Superior temporal gyrus (tissue), 1 donor: ENCODE measurements at regions not wholly inside any gene's neighbourhood (a gene's known extent, or its start where the extent isn't known, plus 50 kb on each side); places are given as distances from the start of the nearest gene placed in this dataset.

ENCODE experiments used
- DNase-seq: peaks from one replicate; pipeline ENCODE4 v3.0.0-alpha.2; 2016; ENCODE audit errors: extremely low spot score

DNA sequence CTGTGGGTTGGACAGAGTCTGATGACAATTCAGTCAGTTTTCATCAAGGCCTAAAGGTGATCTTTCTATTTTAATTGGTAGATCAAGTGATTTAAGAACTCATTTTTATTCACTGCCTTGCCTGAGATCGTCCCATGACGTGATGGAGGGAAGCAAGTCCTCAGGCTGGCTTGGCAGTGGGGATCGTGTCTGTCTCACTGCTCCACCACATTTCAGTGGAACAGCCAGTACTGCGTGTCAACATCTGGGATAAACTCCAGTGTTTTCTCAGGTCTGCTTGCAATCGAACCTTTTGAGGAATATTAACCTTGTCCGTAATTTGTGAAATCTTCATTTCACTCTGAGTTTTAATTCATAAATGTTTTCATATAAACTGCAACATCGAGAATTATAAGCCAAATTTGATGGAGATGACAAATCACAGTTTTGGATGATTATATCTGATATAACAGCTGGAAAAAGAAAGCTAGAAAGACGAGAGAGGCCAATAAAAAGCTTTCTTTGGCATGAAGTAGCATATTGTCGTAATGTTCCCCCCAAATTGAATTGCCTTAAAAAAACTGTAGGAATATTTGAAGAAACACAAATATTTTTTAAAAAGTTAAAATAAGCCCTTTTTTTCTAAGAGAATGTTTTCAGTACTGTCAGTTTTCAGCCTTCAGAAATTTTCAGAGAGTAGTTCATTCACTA lies 414.7 kb upstream of the SPRED2 start:
- DNase-seq: no peak

DNA sequence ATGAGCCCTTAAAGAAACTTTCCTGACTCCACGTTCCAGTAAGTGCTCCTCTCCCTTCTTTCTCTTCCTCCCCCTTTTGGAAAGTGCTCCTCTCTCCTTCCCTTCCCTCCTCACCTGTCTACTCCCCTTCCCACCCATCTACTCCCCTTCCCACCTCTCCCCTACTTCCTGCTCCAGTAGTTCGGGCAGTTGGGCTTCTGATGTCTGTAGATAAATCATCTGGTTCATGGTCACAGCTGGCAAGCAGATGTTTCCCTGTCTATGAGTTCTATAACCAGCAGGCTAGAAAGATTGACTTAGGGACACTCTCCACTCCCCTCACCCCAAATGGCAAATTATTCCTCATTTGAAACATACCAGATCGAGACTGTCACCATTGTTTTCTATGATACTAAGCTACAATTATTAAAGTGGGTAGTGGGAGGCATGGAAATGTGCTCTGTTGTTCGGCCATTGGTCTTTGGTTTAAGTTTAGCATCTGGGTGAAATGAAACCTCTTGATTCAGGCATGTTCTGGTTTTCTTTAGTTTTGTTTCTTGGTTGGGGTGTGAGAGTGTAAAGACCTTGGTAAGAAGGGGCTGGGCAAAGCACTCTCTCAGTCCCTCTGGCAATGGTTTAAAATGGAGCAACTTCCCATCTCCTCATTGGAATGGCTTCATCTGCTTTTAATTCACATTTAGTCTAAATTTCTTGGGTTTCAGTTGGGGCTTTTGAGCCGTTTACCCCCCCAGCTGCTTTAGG lies 413.2 kb upstream of the SPRED2 start:
- no peak for DNase-seq

DNA sequence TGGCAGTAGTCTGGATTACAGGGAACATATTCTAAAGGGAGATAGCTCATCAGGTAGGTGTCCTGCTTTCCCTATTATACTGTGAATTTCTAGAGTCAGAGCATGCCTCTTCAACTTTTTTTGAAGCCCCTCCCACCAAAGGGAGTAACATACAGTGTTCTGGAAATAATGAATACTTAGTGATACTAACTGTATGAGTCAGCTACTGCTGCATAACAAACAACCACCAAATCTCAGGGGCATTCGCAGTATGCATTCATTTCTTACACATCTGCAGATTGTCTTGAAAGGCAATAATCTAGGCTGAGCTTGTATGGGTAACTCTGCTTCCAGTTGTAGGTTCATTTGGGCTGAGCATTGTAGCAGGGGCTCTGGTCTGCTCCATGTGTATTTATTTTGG lies 409.7 kb upstream of the SPRED2 start:
- DNase-seq: no peak

DNA sequence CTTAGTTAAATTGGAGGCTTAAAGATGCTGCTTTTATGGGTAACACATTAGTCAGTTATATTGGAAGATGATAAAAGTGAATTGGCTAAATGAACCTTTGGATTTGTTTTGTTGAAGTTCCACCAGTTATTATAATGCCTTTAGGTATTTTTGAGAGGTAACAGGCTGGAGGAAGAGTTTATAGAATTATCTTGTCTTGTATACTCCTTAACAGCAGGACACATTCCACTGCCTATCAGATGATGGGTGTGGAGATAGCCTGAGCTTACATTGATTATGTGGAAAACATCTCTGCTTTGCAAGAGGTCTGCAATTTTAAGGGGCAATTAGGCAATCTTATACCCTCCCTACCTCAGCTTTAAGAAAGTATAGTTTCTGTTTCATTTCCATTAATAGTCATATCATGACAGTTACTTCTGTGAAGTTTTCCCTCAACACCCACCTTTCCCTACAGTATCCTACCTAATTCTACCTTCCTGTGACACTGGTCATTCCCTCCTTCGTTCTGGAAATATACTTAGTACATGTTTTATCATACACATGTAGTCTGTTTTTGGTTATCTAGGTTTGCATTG lies 403.7 kb upstream of the SPRED2 start:
- DNase-seq: no peak

GRCh38 chr2:65834771-65835475 lies 402.5 kb upstream of the SPRED2 start:
- no peak for DNase-seq

GRCh38 chr2:65834062-65834461 lies 401.7 kb upstream of the SPRED2 start:
- no peak for DNase-seq

DNA sequence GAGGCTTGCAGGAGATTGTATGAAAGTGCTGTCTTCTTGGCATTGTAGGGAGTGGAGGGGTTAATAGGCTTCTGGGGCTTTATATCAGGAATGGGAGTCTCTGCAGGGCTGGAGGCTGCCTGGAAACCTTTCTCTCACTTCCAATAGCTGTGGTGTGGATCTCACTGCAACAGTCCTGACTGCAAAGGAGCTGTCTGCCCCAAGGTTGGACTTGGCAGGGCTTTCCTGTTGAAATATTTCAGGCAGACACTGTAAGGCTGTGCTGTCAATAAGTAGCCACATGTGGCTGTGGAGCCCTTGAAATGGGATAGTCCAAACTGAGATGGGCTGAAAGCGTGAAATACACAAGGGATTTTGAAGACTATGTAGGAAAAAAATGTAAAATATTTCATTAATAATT lies 399.1 kb upstream of the SPRED2 start:
- no peak for DNase-seq

DNA sequence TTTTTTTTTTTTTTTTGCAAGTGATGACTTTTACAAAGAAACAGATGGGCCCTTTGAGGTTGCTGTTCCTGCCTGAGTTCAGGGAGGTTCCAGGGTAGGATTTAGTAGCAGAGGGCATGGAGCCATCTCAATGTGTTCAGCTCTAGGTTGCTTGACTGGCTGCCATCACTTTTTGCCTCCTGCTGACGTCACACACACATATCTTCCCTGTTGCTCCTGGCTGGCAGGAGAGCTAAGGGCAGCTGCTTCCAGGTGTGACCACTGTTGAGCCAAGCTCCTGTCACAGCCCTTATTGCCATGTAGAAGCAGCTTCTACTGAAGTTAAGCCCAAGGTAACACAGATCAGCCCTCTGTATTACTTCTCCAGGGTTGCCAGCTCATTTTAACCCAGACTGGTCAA lies 394.2 kb upstream of the SPRED2 start:
- DNase-seq: no peak

DNA sequence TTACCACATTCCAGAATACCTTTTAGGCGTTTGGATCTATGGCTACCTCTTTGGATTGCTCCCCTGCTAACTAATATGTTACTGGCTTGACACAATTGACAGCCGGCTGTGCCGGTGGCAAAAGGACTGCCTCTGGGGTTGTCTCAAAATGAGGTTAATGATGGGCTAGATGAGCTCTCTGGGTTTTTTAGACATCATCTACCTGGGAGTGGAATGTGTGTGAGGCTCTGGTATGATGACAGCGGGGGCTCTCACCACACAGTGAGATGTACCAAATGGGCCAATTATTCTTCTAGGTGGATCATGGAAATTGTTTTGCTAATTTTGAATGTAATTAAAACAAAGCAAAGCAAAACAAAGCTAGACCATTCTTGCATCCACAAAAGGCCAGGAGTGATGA lies 391.1 kb upstream of the SPRED2 start:
- no peak for DNase-seq

DNA sequence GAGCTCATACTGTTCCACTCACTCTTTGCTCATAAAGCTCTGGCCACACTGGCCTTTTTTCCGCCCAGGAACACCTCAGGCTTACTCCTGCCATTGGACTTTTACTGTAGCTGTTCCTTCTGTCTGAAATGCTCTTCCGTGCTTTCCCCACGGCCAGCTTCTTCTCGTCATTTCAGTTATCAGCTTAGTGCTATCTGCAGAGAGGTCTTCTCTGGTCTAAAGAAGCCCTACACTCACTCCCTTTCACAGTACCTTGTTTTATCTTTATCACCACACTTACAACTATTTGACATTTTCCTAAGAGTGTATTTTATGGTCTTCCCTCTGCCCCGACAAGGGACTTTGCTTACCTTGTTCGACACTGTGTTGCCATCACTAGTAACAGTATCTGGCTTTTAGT lies 388.1 kb upstream of the SPRED2 start:
- no peak for DNase-seq

DNA sequence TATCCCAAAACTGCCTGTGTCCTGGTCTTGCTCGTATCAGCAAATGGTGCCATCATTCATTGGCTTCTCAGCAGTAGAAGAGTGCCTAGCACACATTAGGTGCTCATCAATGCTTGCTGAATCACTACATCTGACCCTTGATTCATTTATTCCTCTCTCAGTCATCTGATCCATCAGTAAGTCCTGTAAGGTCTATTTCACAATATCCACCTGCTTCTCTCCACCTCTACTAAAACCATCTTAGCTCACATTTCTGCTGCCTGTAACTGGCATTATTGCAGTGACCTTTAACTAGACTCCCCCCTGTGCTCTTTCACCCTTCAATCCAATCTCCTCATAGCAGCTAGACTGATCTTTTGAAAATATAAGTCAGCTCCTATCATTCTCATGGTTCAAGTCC lies 387.6 kb upstream of the SPRED2 start:
- no peak for DNase-seq

GRCh38 chr2:65818873-65819451 lies 386.6 kb upstream of the SPRED2 start:
- DNase-seq: no peak

DNA sequence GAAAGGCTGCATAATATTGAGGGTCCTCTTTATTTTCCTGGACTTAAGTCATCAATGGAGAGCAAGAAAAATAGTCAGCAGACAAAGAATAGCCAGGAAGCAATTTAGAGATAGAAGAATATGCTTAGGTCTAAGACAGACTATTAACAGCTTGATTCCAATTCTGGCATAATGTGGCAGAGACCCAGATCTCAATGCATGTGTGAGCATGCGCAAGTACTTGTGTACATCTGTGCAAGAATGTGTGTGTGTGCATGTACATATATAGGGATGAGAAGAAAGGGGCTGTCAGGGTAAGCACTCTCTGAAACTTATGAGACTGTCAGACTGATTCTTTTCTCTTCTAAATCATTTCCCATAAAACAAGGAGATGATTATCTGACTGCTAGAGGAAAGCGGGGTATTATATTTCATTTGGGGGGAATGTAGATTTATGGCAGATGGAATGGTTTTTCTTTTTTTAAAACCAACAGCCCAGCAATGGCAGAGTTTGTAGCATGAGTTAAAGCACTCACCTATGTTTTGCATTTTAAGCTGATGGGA lies 381.3 kb upstream of the SPRED2 start:
- no peak for DNase-seq

GRCh38 chr2:65812887-65813286 lies 380.5 kb upstream of the SPRED2 start:
- no peak for DNase-seq

DNA sequence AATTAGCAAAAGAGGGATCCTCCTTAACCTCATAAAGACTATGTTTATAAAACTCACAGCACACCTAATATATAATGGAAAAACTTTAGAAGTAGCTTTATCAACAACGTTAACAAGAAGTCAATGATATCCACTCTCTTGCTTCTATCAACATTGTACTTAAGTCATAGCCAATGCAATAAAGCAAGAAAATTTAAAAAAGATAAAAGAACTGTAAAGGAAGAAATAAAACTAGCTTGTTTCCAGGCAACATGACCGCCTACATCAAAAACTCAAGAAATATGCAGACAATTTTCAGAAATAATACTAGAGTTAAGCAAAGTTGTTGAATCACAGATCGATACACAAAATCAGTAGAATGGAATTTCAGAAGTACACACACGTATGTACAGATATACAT lies 375.5 kb upstream of the SPRED2 start:
- DNase-seq: no peak

DNA sequence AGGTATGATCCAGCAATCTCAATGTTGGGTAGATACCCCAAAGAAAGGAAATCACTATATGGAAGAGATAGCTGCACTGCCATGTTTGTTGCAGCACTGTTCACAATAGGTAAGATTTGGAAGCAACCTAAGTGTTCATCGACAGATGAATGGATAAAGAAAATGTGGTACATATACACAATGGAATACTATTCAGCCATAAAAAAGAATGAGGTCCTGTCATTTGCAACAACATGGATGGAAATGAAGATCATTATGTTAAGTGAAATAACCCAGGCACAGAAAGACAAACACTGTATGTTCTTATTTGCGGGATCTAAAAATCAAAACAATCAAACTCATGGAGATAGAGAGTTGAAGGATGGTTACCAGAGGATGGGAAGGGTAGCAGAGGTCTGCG lies 372.4 kb upstream of the SPRED2 start:
- no peak for DNase-seq

DNA sequence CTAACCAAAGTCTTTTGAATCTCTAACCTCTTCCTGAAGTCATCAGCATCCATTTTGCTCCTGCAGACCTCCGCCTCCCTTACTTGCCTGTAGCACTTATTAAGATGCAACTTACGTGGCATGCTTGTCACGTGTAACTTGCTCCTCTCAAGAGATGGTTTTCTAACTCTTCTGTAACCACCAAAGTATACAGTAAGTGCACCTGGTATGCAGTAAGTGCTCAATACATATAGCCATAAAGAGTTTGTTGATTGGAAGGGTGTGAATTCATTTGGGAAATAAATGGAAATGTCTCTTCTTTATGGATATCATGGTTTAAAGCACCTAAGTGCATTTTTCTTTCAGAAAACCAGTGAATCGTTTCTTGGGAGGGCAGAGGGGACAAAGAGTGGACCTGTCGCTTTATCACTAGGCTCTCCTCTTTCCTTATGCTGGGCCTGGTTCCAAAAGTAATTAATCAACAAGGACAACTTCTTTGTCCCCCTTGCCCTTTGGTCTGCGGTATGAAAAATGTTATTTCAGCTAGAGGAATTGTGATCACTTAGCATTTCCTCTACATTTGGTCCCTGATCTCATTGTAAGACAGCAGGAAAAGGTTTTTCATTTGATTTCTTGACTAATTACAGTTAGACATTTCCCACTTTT lies 370.0 kb upstream of the SPRED2 start:
- DNase-seq: no peak

GRCh38 chr2:65800998-65801397 lies 368.6 kb upstream of the SPRED2 start:
- no peak for DNase-seq

DNA sequence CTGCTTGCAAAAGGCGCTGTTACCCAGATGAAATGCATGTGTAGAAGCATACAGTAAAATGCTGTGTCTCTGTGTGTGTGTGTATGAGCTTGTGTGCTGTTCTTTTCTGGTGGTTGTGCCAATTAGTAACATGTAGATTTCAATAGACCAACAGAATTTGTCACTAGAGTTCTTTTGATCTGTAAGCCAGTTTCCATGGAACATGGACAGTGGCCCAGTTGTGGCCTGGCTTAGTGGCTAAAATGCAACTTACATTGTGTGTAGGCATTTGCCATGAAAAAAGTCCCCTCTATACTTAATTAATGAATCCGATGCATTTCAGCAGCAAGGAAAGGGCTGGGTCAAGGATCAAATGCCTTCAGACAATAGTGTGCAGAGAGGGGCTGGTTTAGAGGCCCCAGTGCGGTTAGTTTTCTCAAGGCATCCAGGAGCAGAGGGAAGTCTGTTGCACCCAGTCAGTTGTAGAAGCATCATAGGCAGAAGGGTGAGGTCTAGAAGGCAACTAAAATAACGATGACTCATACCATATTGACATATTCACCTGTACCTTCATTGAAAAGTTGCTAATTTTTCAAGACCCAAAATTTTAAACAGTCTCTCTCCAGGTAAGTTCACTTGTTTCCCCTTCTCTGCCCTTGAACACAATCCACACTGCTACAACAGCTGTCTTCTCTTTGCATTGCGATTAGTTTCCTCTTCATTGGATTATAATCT lies 366.9 kb upstream of the SPRED2 start:
- DNase-seq: no peak

DNA sequence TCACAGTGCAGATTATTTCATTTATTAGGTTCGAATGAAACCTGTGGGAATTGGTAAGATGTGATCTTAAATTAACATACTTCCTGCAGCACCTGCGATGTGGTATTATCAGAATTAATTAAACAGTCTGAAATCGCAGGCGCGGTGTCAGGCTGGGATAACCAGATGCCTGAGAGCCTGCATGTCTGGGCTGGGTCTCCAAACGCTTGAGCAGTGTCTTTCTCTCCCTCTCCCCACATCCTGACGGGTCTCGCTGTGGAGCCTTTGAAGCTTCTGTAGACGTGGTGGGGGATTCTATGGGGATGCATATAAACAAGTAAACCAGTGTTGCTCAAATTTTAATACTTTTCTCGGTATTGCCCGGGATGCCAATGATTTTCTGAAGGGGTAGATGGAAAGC lies 366.2 kb upstream of the SPRED2 start:
- no peak for DNase-seq

DNA sequence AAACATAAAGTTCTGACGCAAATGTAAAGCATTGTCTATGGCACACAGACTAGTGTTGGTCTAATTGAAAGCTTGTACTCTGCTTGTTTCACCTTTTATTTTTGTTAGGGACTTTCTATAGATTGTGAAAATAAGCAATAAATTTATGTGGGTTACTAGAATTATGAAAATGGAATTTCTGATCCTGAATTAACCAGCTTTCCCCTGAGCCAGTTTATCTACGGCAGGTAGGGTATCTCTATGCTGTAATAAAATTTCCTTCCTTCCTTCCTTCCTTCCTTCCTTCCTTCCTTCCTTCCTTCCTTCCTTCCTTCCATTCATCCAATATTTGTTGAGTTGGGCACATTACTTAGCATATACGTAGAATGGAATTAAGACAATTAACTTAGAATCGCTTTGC lies 362.6 kb upstream of the SPRED2 start:
- no peak for DNase-seq
